Stimulated activated CD4-positive, alpha-beta T cell treated with anti-CD3 and anti-CD28 coated beads, Interleukin-2, amount 100 ng/mL, for 48 hours (primary cell): ENCODE measurements at regions not wholly inside any gene's neighbourhood (a gene's known extent, or its start where the extent isn't known, plus 50 kb on each side); places are given as distances from the start of the nearest gene placed in this dataset.
"Not testable (repeated sequence)": the region's sequence is repeated elsewhere in the genome, so short reads cannot be mapped to it uniquely, and the experiment has no call there.

ENCODE experiments used
- DNase-seq, 2 donors: peaks; one replicate each; pipeline ENCODE4 v3.0.0-alpha.2; 2020

DNA sequence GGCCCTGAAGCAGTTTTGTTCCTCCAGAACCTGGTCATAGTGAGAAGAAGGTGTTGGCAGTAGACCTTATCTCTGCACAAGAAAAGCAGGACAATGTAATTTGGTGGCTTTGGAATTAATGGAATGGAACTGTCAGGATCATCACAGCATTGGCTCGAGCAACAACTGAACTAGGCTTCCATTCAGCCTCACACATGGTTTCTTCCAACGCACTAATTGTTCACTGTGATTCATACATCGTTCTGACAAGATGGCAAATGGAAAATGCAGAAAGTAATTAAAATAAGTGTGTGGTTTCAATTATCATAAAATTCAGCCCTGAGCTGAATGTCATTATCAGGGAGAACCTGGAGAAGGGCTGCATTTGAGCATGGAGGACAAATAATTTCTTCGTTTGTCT is 80.6 kb downstream of the MFSD1 start:
- DNase-seq, result no peak

DNA sequence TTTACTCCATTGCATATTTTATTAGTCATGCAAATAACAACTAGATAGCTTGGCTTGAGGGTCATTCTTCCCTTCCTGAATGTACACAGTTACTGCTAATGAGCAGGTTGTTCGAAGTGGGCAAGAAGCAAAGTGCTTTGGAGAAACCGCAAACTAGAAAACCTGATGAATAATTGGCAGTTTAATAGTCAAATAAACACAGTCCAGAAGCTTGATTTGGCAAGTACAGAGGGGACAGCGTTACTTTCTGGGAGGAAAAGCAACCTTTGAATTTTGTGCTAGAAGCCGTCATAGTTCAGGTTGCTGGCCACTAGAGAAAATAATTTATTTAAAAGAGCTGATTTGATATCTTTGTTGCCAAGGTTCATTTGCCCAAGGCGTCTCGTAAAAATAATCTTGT is 94.9 kb downstream of the MFSD1 start:
- no peak for DNase-seq

GRCh38 chr3:158906749-158907148 is 104.9 kb downstream of the MFSD1 start:
- no peak for DNase-seq

DNA sequence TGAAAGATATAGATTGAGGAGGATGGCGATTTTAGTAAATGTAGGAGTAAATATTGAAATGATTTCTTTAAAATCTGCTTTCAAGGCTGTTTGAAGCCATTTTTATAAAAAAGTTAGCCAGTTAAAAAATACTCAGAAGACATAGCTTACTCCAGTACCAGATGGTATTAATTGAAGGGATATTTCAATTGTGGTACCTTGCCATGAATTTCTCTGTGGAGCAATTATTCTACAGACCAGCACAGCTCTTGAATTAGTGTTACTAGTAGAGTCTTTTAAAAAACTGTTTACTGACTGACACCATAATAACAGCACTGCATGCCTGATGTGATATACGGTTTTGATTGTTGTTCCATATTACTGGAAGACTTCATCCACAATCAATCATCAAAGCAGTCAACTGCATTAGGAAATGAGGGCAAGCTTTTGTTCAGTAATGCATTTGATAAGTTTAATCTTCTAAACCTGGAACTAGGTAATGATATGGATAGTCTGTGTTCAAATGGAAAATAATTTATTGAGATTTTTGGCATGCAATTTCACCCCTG is 106.4 kb downstream of the MFSD1 start:
- DNase-seq, result no peak

GRCh38 chr3:158909870-158910269 is 108.0 kb downstream of the MFSD1 start:
- DNase-seq, result no peak

GRCh38 chr3:158911586-158911985 is 109.7 kb downstream of the MFSD1 start:
- DNase-seq, result no peak

- no peak for DNase-seq
Observed at GRCh38 chr3:158912188-158912587, 110.3 kb downstream of the MFSD1 start.

- DNase-seq, result no peak
Observed at GRCh38 chr3:158912621-158913020, 110.8 kb downstream of the MFSD1 start.

DNA sequence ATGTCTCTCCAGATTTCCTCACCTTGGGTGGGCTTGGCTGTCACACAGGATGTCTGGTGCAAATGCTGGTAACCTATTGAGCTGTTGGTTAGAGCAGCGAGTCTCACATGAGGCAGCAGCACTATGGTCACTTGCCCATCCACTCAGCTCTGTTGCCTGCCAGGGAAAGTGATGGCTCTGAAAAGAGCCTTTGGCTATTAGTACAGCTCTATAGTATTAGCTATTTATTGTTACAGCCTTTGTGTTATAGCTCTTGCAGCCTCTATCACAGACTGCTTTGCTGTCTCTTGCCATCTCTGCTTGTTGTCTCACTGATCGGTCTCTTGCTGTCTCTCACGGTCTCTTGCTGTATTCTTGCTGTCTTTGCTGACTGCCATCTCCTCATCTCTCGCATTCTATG is 114.3 kb downstream of the MFSD1 start:
- DNase-seq, result no peak

DNA sequence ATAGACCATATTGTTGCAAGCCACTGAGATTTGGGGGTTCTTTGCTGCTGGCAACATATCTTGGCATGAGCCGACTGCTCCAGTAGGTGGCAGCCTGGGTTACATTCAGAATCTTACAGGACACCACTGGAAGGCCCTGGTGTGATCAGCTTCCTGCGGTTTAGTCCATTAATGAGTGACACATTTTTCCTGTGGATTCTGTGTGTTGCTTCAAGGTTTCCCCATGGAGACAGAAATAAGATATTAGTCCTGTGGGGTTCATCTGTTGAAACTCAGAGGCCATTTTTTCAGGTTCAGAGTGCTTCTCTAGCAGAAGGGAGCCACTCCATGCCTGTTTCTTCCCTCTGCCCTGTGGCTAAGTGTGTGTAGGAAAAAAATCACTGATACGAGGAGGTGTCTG is 116.2 kb downstream of the MFSD1 start:
- DNase-seq, result peak; percentile 0 to 1

- DNase-seq, result no peak
Observed at GRCh38 chr3:158918451-158918850, 116.6 kb downstream of the MFSD1 start.

DNA sequence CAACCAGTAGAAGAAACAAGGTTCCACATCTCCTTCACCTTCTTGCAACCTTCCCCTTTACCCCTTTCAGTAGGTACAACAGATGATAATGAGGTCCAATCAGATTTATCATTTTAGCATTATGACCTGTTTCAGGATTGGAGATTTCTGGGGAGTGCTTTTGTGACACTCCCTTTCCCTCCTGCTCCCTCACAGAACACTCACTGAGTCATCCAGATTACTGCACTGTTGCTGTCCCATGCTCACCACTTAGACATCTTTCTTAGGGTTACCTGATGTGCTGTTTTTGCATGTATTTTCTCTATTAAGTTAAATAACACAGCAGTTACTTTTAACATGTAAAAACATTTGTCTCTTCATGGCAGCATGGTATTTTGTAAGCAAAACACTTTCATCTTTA is 118.5 kb downstream of the MFSD1 start:
- no peak for DNase-seq

DNA sequence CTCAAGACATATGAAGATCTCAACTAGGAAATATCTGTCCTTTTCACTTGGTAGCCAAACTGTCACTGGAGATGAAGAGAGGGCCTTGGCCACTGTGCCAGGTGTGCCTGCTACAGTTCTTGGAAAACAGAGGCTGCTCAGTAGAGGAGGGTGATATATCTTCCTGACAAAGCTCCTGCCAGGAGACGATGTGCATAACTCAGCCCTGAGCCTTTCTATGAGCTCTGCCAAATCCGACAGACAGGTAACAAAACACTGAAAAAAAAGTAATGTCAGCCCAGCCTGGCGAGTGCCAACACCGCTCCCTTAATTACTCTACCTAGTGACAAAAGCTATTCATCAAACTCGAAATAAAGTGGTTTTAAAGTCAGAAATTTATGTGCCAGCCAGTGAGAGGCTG is 123.2 kb downstream of the MFSD1 start:
- DNase-seq, result no peak

DNA sequence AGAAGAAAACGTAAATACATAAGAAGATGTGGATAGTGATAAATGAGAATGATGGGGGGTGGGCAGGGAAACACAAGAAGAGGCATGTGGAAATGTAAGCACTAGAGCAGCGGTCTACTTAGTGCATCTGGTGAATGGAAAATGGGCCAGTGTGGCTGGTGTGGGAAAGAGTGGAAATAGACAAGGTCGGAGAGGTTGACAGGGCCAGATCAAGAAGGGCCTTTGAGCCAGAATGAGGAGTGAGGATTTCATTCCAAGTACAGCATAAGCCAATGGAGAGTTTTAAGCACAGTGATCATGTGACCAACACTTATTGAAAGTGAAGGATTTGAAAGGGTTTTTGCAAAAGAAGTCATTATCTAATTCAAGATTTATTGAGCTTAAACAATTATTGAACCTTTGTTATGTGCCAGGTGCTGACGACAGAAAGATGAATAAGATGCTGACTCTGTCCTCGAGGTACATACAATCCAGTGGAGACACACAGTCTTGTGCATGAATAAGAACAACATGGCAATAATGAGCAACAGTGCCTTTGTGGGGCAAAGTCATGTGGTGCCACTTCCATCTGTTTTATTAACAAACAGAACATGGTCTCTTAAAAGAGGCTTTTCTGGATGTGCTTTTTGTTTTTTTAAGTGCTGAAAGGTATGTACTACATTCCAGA is 124.1 kb downstream of the MFSD1 start:
- DNase-seq, result no peak

DNA sequence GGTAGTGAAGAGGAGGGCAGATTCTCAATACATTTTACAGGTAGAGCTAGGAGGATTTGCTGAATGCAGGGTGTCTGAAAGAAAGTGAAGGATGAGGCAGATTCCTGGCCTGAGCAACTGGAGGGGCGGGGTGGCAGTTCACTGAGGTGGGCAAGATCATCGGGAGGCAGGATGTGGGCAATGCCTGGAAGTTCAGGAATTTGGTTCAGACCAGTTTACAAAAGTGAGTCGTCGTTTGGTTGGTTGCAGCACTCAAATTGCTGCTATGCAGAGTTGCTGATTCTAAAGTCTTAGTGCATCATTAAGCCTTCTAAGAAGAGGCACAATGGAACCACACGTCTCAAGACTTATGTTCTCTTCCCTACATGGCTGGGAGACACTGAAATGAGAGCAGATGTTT is 134.0 kb downstream of the MFSD1 start:
- no peak for DNase-seq

DNA sequence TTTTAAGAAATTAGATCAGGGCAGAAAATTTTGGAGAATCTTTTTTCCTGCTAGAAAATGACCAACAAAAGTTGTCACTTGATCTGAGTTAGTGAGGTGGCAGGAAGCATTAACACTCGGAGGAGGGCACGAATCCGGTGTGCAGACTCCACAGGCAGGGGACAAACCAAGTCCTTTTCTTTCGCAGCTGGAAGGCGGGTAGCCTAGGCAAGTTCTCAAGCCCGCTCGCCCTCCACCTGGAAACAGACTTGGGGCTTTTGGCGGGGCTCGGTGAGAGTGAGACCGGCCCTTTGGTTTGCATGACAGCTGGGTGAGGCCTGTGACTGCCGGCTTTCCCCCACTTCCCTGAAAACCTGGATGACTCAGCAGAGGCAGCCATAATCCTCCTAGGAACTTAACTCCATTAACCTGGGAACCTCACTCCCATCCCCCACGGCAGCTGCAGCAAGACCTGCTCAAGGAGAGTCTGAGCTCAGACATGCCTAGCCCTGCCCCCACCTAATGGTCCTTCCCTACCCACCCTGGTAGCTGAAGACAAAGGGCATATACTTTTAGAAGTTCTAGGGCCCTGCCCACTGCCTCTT is 134.8 kb downstream of the MFSD1 start:
- no peak for DNase-seq

DNA sequence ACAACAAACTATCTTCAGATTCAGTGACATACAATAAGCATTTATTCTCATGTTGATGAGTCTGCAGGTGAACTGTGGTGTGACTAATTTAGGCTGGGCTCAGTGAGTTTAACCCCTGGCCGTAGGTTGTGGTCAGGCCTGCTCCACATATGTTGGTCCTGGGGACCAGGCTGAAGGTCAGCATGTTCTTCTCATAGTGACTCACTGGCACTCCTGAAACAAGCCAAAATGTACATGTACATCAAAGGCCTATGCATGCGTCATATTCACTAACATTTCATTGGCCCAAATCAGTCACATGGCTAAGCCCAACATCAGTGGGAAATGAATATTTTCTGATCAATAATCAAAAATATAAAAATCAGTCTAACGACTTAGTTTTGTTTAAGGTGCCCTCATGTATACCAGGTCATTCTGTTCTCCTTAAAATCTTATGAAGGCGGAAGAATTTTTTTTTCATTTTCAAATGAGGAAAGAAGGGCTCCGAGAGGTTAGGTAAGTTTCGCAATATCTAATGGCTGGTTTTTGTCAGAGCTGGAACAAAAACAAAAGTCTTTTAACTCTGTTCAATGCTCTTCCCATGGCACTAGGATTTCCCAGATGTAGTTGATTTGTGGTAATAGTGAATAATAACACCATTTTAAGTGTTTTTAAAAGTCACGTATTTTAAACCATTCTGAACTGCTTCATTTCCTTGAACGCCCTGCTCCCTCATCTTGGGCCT is 148.5 kb downstream of the MFSD1 start:
- no peak for DNase-seq

DNA sequence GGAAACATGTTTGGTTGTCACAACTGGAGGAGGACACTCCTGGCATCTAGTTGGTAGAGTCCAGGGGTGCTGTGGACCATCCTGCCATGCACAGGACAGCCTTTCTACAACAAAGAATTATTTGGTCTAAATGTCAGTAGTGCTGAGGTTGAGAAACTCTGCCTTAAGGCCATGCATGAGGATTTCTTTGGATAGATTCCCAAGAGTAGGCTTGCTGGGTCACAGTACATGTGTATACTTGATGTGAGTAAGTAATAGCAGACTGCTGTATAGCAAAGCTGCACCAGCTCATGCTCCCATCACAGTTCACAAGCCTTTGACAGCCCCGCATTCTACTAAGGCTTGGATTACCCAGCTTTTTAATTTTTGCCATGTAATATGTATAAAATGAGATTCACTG is 151.3 kb downstream of the MFSD1 start:
- no peak for DNase-seq

GRCh38 chr3:158954420-158954819 is 152.6 kb downstream of the MFSD1 start:
- no peak for DNase-seq

DNA sequence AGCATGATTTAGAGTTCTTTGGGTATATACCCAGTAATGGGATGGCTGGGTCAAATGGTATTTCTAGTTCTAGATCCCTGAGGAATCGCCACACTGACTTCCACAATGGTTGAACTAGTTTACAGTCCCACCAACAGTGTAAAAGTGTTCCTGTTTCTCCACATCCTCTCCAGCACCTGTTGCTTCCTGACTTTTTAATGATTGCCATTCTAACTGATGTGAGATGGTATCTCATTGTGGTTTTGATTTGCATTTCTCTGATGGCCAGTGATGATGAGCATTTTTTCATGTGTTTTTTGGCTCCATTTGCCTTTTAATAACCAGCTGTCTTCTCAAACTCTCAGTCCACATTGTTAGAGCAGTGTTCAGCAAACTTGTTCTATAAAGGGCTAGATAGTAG is 155.9 kb downstream of the MFSD1 start:
- DNase-seq, result not testable (repeated sequence)

DNA sequence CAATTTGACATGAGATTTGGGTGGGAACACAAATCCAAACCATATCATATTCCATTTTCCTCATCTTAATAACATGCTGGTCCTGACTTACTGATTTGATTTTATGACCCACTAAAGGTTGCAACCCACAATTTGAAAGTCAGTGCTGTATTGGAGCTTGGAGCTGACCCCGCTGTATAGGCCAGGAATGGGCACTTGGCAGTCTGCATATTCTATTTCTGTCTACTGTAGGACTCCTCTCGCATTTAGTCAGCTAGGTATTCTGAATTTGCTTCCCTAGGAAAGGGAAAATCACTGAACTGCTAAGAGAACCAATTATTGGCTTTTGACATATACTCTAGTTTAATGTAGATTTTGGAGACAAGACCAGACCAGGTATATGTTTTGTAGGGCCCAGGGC is 157.0 kb downstream of the MFSD1 start:
- DNase-seq, result no peak

GRCh38 chr3:158961471-158961870 is 159.6 kb downstream of the MFSD1 start:
- no peak for DNase-seq

DNA sequence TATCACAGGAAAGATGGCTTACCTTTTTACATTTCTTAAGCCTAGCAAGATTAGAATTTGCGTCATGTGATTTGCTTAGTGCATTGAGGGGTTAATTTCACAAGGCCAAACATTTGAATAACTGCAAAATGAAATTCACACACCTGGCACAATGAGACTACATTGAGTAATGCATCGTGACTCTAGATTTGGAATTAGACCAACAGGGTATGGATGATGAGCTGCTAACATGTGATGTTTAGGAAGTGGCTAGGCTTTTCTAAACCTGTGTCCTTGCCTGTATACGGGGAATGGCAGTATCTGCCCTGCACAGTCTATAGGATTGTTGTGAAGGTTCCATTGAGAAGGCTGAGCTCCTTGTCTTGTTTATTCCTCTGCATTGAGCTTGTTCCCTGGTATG is 160.1 kb downstream of the MFSD1 start:
- no peak for DNase-seq

DNA sequence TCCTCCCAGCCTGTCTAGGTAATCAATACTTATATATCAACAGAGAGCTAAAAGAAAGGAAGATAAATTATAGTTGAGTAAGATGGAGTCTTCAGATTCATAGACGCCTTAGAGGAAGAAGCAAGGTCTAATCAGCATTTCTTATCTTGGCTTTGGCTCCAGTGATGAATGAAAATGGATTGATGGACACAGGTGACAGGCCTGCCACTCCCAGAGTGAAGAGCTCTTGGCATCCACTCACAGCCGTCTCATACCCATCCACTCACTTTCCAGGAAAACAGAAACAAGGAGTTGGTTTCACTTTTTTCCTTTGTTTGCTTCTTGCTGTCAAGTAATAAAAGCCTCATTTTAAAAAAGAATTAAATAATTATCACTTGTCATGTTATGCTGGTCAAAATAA is 168.2 kb downstream of the MFSD1 start:
- DNase-seq, result no peak
